GM12892 (cell line): ENCODE measurements at regions not wholly inside any gene's neighbourhood (a gene's known extent, or its start where the extent isn't known, plus 50 kb on each side); places are given as distances from the start of the nearest gene placed in this dataset.

Experiments used
- DNase-seq: peaks from one replicate; pipeline ENCODE4 v3.0.0; 2011; ENCODE audit not compliant: insufficient read length
- FAIRE-seq: peaks from 2 replicates; lab custom pipeline; 2011; peaks lifted over from hg19 to GRCh38; lab: Jason Lieb, UNC
- POLR2A ChIP-seq: IDR thresholded peaks from 2 replicates; pipeline ENCODE4 v1.6.1; 2011; ENCODE audit warnings: low read depth, low read length, control low read depth
- POLR2AphosphoS5 ChIP-seq: IDR thresholded peaks from 2 replicates; pipeline ENCODE4 v1.6.1; 2011; ENCODE audit warnings: low read depth, low read length, control low read depth
- TAF1 ChIP-seq: IDR thresholded peaks from 2 replicates; pipeline ENCODE4 v1.6.1; 2011; ENCODE audit warnings: low read depth, mild to moderate bottlenecking, control low read depth, low read length, borderline replicate concordance

DNA sequence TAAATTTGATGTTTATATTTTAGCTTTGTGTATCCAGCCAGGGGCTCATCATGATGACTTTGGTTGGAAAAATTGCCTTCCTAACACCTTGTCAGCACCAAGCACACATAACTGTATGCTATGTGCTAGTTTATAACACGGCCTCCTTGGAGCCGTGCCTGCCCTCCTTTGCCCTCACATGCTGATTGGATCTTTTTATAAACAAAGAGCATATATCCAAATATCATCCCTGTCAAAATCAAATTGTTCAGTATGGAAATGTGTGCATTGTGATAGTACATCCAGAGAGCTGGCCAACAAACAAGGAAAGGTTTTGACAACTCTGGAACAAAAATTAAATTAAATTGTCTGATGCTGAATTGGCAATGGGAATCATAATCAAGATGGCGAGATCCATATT, 241.5 kb downstream of the DCDC2C start:
- TF ChIP-seq POLR2AphosphoS5 (no peak), TAF1 (no peak), POLR2A (no peak)
- no peak for FAIRE-seq

DNA sequence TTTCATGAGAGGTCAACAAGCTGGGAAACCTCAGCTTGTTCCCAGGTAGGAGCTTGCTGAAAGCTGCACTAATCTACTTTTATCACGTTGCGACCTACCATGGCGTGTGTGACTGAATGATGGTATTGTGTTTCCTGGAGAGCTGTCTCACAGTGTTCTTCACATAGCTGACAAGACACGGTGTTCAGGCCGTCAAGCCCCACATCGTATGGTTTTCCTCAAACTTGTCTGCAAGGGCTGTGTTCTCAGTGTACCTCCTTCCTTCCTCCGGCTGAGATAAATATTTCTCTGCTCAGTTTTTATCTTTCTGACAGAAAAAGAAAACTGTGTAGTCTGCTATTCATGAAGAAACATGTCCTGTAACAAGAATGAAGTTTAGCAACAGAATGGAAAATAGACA, 244.8 kb downstream of the DCDC2C start:
- no peak for FAIRE-seq
- no peak for TF ChIP-seq TAF1
- no peak for TF ChIP-seq POLR2AphosphoS5
- TF ChIP-seq POLR2A = no peak
- DNase-seq = no peak

More for the DNA sequence above, 241.5 kb downstream of the DCDC2C start:
- no peak for DNase-seq

DNA sequence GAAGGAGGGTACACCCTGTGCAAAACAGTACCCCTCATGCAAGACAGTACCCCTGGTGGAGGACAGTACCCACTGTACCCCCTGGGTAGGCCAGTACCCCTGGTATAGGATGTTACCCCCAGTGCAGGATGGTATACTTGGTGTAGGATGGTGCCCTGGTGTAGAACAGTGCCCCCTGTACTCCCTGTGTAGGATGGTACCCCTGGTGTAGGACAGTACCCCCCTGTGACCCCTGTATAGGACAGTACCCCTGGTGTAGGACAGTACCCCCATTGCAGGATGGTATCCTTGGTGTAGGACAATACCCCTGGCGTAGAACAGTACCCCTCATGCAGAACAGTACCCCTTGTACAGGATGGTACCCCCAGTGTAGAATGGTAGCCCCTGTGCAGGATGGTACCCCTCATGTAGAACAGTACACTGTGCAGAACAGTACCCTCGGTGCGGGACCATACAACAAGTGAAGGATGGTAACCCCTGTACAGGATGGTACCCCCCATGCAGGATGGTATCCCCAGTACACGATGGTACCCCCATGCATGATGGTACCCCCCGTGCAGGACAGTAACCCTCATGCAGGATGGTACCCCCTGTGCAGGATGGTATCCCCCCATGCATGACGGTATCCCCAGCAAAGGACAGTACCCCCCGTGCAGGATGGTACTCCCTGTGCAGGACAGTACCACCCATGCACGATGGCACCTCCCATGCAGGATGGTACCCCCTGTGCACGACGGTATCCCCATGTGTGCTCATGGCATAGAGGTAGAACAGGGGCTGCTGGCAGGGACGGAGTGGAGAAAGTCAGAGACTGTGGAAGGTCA, 248.0 kb downstream of the DCDC2C start:
- TF ChIP-seq POLR2AphosphoS5 = no peak
- TF ChIP-seq TAF1 = no peak
- no peak for TF ChIP-seq POLR2A
- no peak for FAIRE-seq
- no peak for DNase-seq

DNA sequence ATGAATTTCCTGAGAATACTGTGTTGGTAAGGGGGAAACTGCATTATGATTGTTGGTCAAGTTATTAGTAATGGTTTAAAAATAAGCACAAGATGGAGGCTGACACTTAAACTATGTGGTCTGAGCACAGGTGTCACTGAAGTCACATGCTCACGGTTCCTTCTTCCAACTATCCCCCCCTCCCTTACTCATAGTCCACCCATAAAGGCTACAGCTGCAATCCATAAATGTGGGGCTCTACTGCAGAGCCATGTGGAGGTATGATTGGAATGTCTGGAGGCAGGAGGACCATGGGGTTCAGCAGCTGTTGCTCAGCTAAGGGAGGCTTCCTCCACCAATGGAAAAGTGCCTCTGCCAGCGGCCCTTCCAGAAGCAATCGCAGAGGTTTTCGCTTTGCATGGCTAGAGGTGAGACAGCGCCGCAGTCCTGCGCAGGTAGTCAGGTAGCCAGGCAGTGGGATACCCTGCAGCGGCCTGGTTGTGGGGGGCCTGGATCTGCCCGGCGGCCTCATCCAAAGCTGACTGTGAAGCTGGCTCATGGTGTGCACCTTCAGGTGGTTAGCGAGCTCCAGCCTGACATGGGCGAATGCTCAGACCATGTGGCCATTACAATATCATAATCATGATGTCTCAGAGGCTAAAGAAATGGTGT, 249.6 kb downstream of the DCDC2C start:
- FAIRE-seq (no peak), DNase-seq (no peak)
- TF ChIP-seq POLR2AphosphoS5 = no peak
- TF ChIP-seq TAF1 = no peak
- TF ChIP-seq POLR2A = no peak

DNA sequence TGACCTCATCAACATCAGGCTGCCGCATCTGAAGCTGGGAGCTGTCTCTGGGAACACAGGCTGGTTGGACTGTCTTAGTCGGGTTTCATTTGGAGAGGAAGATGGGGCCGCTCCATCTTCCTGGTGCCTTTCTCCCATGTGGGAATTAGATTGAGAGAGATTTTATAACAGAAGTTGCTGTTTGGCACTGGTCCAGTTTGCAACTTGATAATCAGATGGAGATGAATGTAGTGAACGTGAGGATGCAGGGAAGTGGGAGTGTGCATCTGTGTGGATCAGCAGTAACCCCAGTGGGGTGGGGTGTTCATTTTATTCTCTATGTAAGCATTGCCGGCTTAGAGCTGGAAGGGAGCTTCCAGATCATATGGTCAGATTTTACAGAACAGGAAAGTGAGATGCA, 250.9 kb downstream of the DCDC2C start:
- TF ChIP-seq TAF1 (no peak), POLR2AphosphoS5 (no peak), POLR2A (no peak)
- DNase-seq (no peak), FAIRE-seq (no peak)

DNA sequence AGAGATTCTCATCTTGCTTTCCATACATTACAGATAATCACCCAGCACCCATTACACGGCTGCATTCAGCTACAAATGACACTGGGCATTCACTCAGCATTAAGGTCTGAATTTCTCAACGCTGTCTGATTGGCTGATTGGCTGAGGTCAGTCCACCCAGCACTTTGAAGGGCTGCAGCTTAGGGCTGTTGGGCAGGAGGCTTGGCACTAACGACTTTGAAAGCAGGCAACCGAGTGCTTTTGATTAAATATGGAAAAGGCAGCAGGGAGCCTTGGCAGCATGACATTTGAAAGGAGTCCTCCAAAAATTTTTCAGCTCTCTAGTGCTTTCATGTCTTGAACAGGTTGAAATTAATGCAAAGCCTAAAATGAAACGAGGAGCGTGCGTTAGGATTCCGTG, 253.0 kb downstream of the DCDC2C start:
- FAIRE-seq (no peak), DNase-seq (no peak)
- TF ChIP-seq POLR2A = no peak
- no peak for TF ChIP-seq TAF1
- TF ChIP-seq POLR2AphosphoS5 = no peak

DNA sequence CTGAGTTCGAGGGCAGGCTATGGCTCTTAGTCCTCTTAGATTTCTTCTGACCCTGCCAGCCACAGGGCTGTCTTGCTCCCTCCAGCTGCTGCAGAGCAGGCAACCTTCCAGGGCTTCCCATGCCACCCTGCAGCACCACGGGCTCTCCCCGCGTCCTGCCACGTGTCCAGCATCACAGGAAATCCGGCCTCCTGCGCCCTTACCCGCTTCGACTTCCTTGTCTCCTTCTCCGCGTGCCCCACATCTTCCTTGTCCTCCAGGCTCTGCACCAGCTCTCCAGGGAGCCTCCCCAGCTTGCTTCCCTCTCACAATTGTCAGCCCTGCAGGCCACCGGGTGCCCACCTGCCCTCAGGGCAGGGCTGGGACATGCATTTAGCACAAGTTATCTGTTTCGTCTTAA, 253.5 kb downstream of the DCDC2C start:
- DNase-seq = no peak
- TF ChIP-seq TAF1 (no peak), POLR2A (no peak), POLR2AphosphoS5 (no peak)
- FAIRE-seq = no peak

DNA sequence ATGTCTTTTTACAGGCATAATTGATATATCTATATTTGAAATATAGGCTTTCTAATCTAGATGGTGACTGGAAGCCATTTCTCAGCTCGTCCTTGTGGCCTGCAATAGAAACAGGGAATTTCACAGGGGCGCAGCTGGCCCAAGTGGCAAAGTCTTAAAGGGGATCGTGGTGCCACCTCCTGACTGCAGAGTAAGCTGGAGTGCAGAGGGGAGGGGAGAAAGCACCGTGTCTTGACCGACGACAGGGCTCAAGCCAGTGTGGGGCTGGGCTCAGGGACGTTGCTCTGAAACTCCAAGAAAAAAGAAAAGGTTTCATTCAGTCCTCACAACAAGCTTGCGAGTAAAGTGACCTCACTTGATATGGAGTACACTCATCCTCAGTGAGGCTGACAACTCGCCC, 255.1 kb downstream of the DCDC2C start:
- TF ChIP-seq POLR2AphosphoS5 (no peak), TAF1 (no peak), POLR2A (no peak)
- FAIRE-seq (no peak), DNase-seq (no peak)

DNA sequence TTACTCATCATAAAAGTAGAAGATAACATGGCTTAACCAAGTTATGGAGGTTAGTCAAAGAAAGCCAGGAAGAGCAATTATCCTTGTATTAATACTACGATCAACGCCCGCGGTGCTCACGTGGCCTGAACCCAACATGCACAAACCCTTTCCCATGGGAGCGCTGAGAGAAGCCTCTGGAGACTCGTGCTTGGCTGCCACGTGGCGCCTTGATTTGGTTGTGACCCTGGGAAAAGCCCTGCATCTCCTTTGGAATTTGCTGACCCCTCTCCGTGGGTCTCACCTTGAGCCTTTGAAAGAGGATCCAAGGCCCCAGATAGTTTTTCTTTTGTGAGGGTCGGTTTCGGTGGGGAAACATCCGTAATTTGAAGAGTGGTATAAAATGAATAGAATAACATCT, 255.6 kb downstream of the DCDC2C start:
- FAIRE-seq (no peak), DNase-seq (no peak)

DNA sequence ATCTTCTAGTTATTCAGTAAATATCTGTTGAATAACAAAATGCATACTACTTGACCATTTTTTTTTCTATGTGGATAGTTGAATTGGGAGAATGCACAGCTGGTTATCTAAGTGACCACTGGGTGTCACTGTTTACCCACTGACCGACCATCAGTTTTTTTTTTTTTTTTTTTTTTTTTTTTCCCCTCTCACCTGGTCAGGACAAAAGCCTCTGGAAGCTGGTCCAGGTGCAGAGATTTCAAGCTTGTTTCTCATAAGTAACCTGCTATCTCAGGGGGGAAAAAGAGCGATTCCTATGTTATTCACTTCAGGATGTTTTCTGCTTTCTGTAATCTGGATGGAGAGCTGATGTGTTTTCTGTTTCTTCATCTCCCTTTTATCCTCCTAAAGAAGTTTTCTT, 256.0 kb downstream of the DCDC2C start:
- DNase-seq = no peak
- no peak for FAIRE-seq
- TF ChIP-seq TAF1 = no peak

More for the DNA sequence above, 255.6 kb downstream of the DCDC2C start:
- TF ChIP-seq POLR2AphosphoS5 (no peak), POLR2A (no peak), TAF1 (no peak)

DNA sequence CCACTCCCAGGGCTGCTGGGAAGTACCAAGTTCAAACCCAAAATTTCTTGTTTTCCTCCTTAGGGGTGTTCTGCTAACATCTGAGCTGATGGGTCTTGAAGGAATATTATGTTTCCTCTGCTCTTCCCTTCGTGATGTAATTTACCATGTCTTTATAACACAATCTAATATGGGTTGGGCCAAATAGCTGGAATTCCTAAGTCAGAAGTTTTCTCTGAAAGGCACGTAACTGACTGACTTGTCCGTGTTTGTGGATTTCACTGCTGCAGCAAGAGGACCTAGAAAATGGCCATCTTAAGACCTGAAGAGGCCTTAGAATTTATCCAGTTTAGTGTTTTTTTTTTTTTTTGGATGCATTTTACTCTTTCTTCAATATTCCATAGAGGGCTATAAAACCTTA, 256.7 kb downstream of the DCDC2C start:
- TF ChIP-seq TAF1 (no peak), POLR2AphosphoS5 (no peak), POLR2A (no peak)
- DNase-seq (no peak), FAIRE-seq (no peak)

DNA sequence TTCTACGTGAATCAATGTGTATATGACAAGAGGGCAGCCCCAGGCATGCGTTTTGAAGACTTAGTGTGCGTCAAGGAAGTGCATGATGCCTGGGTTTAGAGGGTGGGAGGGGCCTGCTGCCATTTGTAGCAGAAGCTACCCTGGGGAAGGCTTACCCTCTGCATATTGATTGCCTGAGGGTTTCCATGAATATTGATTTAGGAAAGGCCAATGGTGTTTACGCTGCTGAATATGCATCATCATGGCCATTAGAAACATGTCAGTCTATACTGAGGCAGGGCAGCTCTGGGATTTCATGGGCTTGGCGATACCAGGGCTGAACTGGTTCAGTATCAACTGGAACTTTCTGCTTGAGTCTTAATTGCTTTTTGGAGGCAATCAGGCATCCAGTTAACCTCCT, 259.3 kb downstream of the DCDC2C start:
- DNase-seq = no peak
- no peak for TF ChIP-seq POLR2A
- FAIRE-seq = no peak

DNA sequence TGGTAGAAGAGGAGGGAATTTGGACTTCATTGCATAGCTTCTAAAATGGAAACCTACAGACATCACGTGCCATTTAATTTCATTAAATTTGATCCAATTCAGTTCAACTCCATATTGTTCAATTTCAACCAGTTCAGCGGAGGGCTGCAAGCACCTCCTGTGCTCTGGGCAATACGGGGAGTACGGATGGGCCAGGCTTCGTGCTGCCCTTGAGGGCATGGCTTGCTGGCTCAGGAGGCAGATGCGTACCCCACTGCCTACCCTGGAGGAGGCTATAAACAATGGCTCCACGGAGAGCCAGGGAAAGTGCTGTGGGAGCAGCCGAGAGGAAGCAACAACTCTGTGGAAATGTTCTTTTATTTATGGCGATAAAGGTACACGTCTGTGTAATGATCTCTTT, 261.8 kb downstream of the DCDC2C start:
- no peak for DNase-seq
- no peak for TF ChIP-seq TAF1
- no peak for TF ChIP-seq POLR2A
- no peak for TF ChIP-seq POLR2AphosphoS5
- no peak for FAIRE-seq
